ENCODE measurements at regions not wholly inside any gene's neighbourhood (a gene's known extent, or its start where the extent isn't known, plus 50 kb on each side); places are given as distances from the start of the nearest gene placed in this dataset.
"Not testable (repeated sequence)": the region's sequence is repeated elsewhere in the genome, so short reads cannot be mapped to it uniquely, and the experiment has no call there.

DNA sequence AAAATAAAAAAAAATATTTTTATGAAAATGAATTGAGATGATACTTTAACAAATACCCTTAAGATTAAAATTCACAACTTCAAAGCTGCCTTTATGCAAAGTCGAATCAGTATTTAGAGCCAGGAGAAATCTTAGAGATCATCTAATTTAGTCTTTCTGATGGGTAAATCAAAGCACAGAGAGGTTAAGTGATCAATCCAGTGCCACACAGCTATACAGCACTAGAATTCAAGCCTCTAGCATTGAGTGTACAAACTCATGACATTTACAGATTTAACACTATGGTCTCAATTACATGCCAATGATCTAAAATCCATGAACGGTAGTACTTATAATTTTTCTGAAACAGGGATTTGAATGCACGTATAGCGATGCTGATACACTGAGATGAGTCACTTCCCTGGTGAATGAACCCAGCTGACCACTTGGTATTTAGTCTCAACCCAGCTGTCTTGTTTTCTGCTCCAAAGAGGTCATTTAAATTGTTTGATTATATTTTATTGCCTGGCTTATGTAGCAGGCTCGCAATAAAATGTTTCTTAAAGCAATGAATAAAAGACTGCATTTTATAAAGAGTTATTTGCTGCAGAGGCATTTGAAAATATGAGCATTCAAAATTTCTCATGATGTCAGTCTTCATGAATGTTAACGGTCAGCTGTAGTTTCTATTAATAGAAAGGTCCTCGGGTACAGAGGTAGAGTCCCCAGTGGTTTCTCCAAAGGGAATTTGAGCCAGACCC, 152.4 kb upstream of the PRICKLE1 start:
- DNase-seq (ENCODE audit: low read depth in 4 of 4, low spot score in 1 of 4), result no peak

DNA sequence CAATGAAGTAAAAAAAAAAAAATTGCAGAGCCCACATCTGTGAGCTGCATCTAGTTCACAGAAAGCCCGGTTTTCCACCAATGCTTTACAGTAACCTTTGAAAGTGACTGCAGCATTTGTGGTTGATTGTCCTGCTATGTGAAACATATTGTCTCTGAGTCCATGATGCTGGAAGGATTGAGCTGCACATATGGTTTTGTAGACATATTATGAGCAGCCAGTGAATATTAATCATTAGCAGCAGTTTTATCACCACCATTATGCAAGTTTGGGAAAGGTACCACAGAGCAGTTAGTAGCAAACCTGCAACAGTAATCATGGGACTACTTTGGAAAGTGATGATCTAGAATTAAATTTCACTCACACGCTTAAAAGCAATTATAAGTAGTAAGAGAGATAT, 151.5 kb upstream of the PRICKLE1 start:
- no peak for DNase-seq (ENCODE audit: low read depth in 4 of 4, low spot score in 1 of 4)

DNA sequence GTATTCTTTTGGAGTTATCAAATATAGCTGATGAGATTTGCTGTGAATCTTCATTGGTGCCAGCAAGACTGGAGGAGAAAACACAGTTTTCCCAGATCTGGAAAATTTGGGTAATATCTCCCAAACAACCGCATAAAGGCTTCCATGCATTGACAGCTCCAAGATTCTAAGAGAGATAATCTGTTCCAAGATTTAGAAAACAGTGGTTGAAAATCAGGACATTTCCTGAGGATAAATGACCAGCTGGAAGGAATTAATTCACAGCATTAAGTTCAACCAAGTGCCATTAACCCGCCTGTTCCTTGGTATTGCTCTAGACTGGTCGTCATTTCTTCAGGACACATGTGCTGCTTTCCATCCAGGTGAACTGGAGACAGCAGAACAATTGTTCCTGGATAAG, 147.9 kb upstream of the PRICKLE1 start:
- DNase-seq (ENCODE audit: low read depth in 4 of 4, low spot score in 1 of 4), result no peak

DNA sequence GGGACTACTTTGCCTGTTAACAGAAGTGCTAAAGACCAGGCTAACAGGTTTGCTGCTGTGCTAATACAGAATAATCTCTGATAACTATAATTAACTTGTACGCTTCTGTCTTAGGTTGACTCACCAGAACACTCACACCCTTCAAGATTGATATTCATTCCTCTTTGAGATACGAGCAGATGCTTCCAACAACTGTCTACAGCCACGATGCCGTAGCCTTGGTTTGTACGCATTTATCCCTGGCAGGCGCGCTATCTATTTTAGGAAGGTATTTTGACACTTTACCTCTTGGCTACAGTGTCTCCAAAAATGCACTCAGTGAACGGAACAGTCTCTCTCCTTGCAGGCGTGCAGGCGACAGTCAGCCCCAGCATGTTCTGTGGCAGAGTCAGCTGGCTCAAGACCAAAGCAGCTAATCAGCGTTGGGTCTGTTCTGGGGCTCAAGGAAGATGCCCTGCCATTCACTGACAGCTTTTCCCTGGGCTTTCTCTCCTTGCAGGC, 146.4 kb upstream of the PRICKLE1 start:
- DNase-seq (ENCODE audit: low read depth in 4 of 4, low spot score in 1 of 4), result no peak

- DNase-seq (ENCODE audit: low read depth in 4 of 4, low spot score in 1 of 4), result no peak
Measured at GRCh38 chr12:42733911-42734310, 144.4 kb upstream of the PRICKLE1 start.

- DNase-seq (ENCODE audit: low read depth in 4 of 4, low spot score in 1 of 4), result no peak
Measured at GRCh38 chr12:42732908-42733411, 143.4 kb upstream of the PRICKLE1 start.

- DNase-seq (ENCODE audit: low read depth in 4 of 4, low spot score in 1 of 4), result no peak
Measured at GRCh38 chr12:42730291-42730690, 140.7 kb upstream of the PRICKLE1 start.

- DNase-seq (ENCODE audit: low read depth in 4 of 4, low spot score in 1 of 4), result no peak
Measured at GRCh38 chr12:42729535-42729900, 140.0 kb upstream of the PRICKLE1 start.

DNA sequence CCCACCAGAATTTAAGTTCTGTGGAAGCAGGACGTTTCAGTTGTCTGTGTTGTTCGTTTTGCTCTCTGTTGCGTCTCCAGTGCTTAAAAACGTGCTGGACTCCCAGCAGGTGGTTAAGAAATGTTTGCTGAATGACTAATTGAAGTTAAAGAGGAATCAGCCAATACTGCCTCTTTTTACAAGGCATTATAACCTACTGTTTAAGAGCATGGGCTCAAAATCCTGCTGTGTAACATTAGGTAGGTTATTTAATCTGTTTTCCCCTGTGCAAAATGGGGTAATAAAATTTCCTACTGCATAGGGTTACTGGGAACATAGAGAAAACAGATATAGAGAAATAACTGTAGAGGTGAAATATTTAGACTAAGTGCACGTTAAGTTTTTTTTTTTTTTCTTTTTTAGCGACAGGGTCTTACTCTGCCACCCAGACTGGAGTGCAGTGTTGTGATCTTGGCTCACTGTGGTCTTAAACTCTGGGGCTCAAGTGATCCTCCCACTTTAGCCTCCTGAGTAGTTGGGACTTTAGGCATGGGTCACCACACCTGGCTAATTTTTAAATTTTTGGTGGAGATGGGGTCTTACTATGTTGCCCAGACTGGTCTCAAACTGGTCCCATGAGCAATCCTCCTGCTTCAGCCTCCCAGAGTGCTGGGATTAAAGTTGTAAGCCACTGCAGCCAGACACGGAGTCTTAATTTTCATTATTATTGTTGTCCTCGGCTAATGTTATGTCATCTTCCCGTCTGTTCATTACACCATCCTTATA, 139.4 kb upstream of the PRICKLE1 start:
- DNase-seq (ENCODE audit: low read depth in 4 of 4, low spot score in 1 of 4), result no peak

GRCh38 chr12:42728287-42728686, 138.7 kb upstream of the PRICKLE1 start:
- DNase-seq (ENCODE audit: low read depth in 4 of 4, low spot score in 1 of 4), result no peak

- DNase-seq (ENCODE audit: low read depth in 4 of 4, low spot score in 1 of 4), result no peak
Measured at GRCh38 chr12:42725809-42726208, 136.3 kb upstream of the PRICKLE1 start.

GRCh38 chr12:42716491-42716891, 126.9 kb upstream of the PRICKLE1 start:
- no peak for DNase-seq (ENCODE audit: low read depth in 4 of 4, low spot score in 1 of 4)

DNA sequence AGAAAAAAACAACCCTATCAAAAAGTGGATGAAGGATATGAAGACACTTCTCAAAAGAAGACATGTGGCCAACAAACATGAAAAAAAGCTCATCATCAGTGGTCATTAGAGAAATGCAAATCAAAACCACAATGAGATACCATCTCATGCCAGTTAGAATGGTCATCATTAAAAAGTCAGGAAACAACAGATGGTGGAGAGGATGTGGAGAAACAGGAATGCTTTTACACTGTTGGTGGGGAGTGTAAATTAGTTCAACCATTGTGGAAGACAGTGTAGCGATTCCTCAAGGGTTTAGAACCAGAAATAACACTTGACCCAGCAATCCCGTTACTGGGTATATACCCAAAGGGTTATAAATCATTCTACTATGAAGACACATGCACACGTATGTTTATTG, 124.0 kb upstream of the PRICKLE1 start:
- DNase-seq (ENCODE audit: low read depth in 4 of 4, low spot score in 1 of 4), result not testable (repeated sequence)

GRCh38 chr12:42708374-42708773, 118.8 kb upstream of the PRICKLE1 start:
- not testable (repeated sequence) for DNase-seq (ENCODE audit: low read depth in 4 of 4, low spot score in 1 of 4)

DNA sequence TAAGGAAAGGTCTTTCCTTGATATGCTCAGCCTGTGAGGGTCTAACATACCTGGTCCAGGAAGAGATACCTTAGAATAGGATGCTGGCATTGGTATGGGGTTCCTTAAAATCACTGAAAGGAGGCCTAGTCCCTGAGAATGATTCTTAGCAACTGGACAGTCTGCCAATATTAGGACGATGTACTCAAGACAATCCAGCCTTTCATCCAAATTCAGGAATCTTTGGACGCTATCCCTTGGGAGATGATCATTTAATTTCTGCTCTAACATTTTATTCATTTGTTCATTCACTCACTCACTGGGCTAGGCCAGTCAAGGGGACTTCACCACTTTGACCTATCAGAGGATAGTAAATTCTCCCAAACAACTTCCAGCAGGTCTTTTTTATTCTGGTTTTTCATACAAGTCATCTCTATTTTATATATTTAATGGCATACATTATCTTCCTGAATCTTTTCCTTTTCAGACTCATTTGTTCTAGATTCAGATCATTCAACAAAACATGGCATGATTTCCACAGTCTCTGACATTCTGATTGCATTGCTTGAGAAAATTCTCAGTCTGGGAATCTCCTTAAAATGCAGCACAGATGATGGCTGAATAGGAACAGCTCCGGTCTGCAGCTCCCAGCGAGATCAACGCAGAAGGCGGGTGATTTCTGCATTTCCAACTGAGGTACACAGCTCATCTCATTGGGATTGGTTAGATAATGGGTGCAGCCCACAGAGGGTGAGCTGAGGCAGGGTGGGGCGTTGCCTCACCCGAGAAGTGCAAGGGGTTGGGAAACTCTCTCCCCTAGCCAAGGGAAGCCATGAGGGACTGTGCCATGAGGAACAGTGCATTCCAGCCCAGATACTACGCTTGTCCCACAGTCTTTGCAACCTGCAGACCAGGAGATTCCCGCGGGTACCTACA, 118.0 kb upstream of the PRICKLE1 start:
- DNase-seq (ENCODE audit: low read depth in 4 of 4, low spot score in 1 of 4), result no peak

DNA sequence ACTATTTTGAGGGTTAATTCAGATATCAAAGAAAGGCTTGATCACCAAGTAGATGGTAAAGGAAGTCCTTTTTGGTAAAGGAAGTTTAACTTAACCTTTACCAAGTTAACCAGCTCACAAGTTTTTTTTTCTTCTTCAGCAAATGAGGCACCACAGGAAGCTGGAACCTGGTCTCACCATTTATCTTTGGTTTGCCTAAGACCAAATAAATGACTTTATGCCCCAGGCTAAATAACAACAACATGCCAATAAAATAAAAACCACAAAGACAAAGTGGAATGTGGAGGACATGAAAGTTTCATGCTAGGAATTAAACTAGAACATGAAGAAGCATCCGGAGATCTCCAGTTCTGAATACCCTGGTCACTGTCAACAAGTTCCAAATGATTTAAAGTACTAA, 116.8 kb upstream of the PRICKLE1 start:
- no peak for DNase-seq (ENCODE audit: low read depth in 4 of 4, low spot score in 1 of 4)

GRCh38 chr12:42705863-42706262, 116.3 kb upstream of the PRICKLE1 start:
- DNase-seq (ENCODE audit: low read depth in 4 of 4, low spot score in 1 of 4), result no peak

GRCh38 chr12:42704810-42705401, 115.4 kb upstream of the PRICKLE1 start:
- no peak for DNase-seq (ENCODE audit: low read depth in 4 of 4, low spot score in 1 of 4)

DNA sequence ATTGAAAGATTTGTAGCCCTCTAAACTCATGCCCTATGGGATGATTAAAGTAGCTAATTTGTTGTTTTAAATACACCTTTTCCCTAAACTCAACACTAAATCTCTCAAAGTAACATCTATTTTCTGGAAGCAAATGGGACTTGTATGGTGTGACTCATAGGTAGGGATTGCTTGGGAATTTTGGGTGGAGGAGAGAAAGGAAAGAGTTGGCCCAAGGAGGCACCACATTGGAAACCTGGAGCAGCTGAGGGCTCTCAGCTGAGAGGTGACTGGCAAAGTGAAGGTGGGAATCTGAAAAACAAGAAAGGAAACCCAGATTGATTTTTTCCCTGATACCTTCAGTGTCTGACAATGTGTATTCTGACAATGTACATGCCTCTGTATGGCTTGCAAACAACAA, 114.8 kb upstream of the PRICKLE1 start:
- no peak for DNase-seq (ENCODE audit: low read depth in 4 of 4, low spot score in 1 of 4)

- no peak for DNase-seq (ENCODE audit: low read depth in 4 of 4, low spot score in 1 of 4)
Measured at GRCh38 chr12:42701084-42701483, 111.5 kb upstream of the PRICKLE1 start.

DNA sequence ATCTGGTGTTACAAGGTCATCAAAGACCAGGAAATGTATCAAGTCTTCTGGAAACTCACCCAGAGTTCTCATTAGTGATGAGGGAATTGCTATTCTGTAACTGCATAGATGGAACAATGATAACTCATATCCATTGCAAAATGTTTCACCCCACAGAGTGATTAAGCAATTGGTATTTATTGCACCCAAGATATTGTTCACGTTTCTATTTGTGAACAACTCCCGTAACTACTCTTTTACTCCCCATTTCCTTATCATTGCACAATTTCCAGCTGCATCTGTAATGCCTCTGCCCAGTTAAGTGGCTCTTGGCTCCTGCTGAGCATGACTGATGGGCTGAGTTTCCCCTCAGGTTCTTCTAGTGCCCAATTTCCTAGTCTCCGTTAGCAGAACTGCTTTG, 108.7 kb upstream of the PRICKLE1 start:
- DNase-seq (ENCODE audit: low read depth in 4 of 4, low spot score in 1 of 4), result no peak

All from stimulated activated CD4-positive, alpha-beta T cell treated with anti-CD3 and anti-CD28 coated beads, Interleukin-1b, Interleukin-23, amount 100 ng/mL, for 24 hours (primary cell).